ENCODE measurements at regions not wholly inside any gene's neighbourhood (a gene's known extent, or its start where the extent isn't known, plus 50 kb on each side); places are given as distances from the start of the nearest gene placed in this dataset.

DNA sequence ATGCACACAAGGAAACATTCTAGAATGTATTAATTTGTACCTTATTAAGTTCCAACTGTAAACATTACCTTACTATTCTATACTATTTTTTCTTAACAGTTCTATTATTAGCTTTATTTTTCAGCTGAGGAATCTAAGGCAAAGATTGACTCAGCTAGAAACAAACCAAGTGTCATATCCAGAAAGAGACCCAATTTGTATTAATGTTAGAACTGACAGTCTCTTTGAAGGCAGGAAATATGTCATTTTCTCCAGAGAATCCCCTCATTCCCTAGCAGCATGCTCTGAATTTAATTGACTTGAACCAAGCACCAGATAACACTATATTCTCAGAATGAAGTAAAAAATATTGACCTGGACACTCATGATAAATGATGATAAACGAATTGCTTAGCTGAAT, 81.4 kb upstream of the PLPPR5 start:
- H3K27me3 ChIP-seq = no peaks in the 10 kb centered on the region
- H3K4me1 ChIP-seq (ENCODE audit: low read depth) = no peaks in the 10 kb centered on the region
- H3K9me3 ChIP-seq (ENCODE audit: low read depth) = no peaks in the 10 kb centered on the region
- TF ChIP-seq, protein P1, sequence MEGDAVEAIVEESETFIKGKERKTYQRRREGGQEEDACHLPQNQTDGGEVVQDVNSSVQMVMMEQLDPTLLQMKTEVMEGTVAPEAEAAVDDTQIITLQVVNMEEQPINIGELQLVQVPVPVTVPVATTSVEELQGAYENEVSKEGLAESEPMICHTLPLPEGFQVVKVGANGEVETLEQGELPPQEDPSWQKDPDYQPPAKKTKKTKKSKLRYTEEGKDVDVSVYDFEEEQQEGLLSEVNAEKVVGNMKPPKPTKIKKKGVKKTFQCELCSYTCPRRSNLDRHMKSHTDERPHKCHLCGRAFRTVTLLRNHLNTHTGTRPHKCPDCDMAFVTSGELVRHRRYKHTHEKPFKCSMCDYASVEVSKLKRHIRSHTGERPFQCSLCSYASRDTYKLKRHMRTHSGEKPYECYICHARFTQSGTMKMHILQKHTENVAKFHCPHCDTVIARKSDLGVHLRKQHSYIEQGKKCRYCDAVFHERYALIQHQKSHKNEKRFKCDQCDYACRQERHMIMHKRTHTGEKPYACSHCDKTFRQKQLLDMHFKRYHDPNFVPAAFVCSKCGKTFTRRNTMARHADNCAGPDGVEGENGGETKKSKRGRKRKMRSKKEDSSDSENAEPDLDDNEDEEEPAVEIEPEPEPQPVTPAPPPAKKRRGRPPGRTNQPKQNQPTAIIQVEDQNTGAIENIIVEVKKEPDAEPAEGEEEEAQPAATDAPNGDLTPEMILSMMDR (IDR thresholded peaks at IDR 0.05; ENCODE audit: low read depth, low read length) = no peak
- H3K36me3 ChIP-seq = no peaks in the 10 kb centered on the region
- H3K27ac ChIP-seq = no peak overlapping the region
- no peak overlapping the region for H3K4me3 ChIP-seq
- no peak for DNase-seq (ENCODE audit: low read depth in 1 of 2, low spot score in 1 of 2)

DNA sequence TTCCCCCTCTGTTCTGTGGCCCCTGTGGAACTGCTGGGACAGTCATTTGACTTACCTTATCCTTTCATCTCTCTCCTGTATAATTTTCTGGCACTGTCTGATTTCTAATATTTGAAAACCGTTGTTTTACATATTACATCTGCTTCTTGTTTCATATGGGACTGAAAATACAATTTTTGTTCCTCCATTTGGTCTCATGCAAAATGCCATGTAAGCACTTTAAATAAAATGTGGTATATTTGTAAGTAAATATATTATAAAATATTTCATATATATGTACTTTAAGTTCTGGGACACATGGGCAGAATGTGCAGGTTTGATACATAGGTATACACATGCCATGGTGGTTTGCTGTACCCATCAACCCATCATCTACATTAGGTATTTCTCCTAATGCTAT, 93.9 kb upstream of the PLPPR5 start:
- H3K4me3 ChIP-seq = no peak overlapping the region
- no peaks in the 10 kb centered on the region for H3K36me3 ChIP-seq
- no peaks in the 10 kb centered on the region for H3K4me1 ChIP-seq (ENCODE audit: low read depth)
- no peak for DNase-seq (ENCODE audit: low read depth in 1 of 2, low spot score in 1 of 2)
- TF ChIP-seq, protein P1 (IDR thresholded peaks at IDR 0.05; ENCODE audit: low read depth, low read length) = no peak
- H3K27me3 ChIP-seq = no peaks in the 10 kb centered on the region
- H3K27ac ChIP-seq = no peak overlapping the region
- no peaks in the 10 kb centered on the region for H3K9me3 ChIP-seq (ENCODE audit: low read depth)

- DNase-seq (ENCODE audit: low read depth in 1 of 2, low spot score in 1 of 2) = no peak
- no peak overlapping the region for H3K4me3 ChIP-seq
- H3K4me1 ChIP-seq (ENCODE audit: low read depth) = no peaks in the 10 kb centered on the region
- H3K27me3 ChIP-seq = no peaks in the 10 kb centered on the region
- TF ChIP-seq, protein P1 (IDR thresholded peaks at IDR 0.05; ENCODE audit: low read depth, low read length) = no peak
- no peak overlapping the region for H3K27ac ChIP-seq
- H3K36me3 ChIP-seq = no peaks in the 10 kb centered on the region
- no peaks in the 10 kb centered on the region for H3K9me3 ChIP-seq (ENCODE audit: low read depth)
Measured at GRCh38 chr1:99106274-99106673, 101.6 kb upstream of the PLPPR5 start.

DNA sequence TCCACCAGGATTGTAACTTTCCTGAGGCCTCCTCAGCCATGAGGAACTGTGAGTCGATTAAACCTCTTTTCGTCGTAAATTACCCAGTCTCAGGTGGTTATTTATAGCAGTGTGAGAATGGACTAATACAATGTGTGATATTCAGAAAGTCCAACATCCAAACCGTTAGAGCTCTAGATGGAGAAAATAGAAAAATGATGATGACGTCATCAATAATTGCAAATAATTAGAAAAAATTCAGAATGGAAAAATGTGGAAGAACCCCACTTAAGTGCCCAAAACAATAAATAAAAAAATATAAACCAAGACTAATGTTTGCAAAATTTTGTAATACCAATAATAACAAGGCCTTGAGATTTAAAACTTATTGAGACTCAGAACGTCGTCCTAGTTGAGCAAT, 103.0 kb upstream of the PLPPR5 start:
- H3K27ac ChIP-seq = no peak overlapping the region
- TF ChIP-seq, protein P1 (IDR thresholded peaks at IDR 0.05; ENCODE audit: low read depth, low read length) = no peak
- H3K4me3 ChIP-seq = no peak overlapping the region
- no peak for DNase-seq (ENCODE audit: low read depth in 1 of 2, low spot score in 1 of 2)
- H3K27me3 ChIP-seq = no peaks in the 10 kb centered on the region
- no peaks in the 10 kb centered on the region for H3K4me1 ChIP-seq (ENCODE audit: low read depth)
- no peaks in the 10 kb centered on the region for H3K36me3 ChIP-seq
- H3K9me3 ChIP-seq (ENCODE audit: low read depth) = no peaks in the 10 kb centered on the region

GRCh38 chr1:99110140-99111041, 105.7 kb upstream of the PLPPR5 start:
- no peak overlapping the region for H3K27ac ChIP-seq
- H3K9me3 ChIP-seq (ENCODE audit: low read depth) = no peaks in the 10 kb centered on the region
- no peaks in the 10 kb centered on the region for H3K4me1 ChIP-seq (ENCODE audit: low read depth)
- no peak overlapping the region for H3K4me3 ChIP-seq
- no peaks in the 10 kb centered on the region for H3K36me3 ChIP-seq
- no peaks in the 10 kb centered on the region for H3K27me3 ChIP-seq
- TF ChIP-seq, protein P1 (IDR thresholded peaks at IDR 0.05; ENCODE audit: low read depth, low read length) = no peak
- no peak for DNase-seq (ENCODE audit: low read depth in 1 of 2, low spot score in 1 of 2)

Measured in cardiac muscle cell (in vitro differentiated cells and primary cell).